ENCODE measurements at regions not wholly inside any gene's neighbourhood (a gene's known extent, or its start where the extent isn't known, plus 50 kb on each side); places are given as distances from the start of the nearest gene placed in this dataset.
"Not testable (repeated sequence)": the region's sequence is repeated elsewhere in the genome, so short reads cannot be mapped to it uniquely, and the experiment has no call there.

DNA sequence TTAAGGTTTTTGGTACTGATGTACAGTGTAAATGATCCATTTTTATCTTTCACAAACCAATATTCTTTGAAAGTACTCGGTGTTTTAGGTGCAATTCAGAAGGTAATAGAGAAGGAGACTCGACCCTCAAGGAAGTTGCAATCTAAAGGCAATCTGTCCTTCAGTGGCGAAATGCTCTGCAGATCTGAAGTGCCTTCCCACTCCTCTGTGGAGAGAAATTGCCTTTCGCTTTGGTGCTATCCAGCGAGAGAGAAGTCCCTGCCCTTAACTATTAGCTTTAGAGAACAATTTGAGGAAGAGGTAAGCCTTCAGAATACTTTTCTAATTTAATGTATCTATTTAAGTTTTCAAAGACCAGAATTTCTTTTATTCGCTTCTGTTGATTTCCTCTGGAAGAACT is 371.8 kb upstream of the FANCL start:
- no peak for DNase-seq

DNA sequence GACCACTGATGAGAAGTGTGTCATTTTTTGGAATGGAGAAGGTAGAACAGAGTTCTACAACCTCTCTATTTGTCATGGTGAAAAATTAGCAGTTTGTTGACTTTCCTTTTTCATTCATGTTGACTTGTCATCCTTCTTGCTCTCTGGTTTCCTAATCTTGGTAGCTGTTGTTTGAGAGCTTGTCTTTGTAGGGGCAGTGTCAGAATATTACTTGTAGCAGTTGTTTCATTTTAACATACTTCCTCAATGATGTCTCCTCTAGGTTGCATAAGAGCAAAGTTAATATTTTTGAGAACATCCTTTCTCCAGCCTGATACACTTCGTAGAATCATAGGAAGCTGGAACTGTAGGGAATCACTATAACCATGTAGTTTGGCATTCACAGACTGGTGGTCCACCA is 368.2 kb upstream of the FANCL start:
- DNase-seq, result no peak

- DNase-seq, result no peak
Observed at GRCh38 chr2:58608146-58608545, 367.0 kb upstream of the FANCL start.

DNA sequence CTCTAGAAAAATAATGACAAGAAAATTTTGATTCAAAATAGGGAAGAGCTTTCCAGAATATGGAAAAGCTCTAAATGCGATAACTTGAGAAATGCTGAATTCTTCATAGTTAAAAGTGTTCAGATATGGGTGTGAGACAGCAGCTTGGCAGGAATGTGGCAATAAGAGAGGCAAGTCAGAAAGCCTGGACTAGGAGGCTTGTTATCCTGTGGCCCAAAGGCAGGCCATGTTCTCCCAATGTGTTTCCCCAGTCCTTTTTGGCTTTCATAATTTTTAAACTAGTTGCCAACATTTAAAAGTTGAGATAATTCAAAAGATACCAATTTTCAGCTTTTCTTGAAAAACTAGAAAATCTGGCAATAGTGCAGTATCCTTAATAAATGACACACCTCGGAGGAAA is 366.3 kb upstream of the FANCL start:
- no peak for DNase-seq

DNA sequence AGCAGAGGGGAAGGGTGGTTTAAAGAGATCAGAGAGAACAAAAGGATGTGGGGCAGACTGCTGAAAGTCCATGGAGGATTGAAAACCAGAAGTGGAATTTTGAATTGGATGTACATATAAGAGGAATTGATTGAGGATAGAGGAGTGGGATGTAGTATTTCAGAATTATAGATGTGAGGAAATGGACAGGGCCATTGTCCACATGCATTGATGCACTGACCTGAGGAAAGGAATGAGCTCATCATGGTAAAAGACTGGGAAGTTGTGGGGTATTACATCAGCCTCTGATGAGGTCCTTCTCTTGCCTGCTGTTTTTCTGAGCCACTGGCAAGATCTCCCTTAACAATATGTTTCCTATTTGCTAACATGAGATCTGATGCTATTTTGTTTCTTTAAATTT is 365.7 kb upstream of the FANCL start:
- no peak for DNase-seq

- DNase-seq, result no peak
Observed at GRCh38 chr2:58604096-58604495, 363.0 kb upstream of the FANCL start.

- DNase-seq, result no peak
Observed at GRCh38 chr2:58601017-58601416, 359.9 kb upstream of the FANCL start.

DNA sequence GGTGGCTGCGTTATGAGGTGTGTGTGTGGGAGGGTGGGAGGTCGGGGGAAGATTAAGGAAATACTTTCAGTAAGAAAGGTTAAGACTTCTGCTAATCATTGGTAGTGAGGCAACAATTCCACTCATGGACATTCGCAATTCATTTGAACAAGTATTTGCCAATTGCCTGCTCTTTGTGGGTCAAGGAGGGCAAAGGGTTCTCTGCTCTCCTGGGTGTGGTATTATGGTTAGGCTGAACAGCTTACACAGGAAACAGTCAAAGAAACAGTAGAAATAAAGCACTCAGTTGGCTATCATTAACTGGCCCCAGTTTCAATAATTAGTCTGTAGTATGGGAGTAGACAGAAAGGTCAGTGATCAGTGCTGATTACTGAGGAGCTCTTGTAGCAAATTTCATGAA is 357.0 kb upstream of the FANCL start:
- DNase-seq, result no peak

- no peak for DNase-seq
Observed at GRCh38 chr2:58595714-58596113, 354.6 kb upstream of the FANCL start.

DNA sequence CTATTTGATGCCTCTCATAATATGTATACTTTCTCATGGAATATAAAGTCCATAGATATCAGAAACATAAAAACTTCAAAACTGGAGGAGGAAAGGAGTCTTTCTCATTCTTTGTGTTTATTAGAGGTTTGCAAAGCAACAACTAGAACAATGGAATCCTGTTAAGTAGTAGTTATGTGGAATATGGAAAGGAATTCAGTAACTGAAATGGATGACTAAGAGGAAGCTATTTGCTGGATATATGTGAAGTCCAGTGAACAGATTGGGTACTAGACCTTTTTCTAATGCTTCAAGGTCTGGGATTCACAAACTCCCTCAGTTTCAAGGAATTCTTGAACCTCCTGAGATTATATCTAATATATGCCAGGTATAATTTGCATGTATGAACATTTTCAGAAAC is 353.6 kb upstream of the FANCL start:
- DNase-seq, result no peak

GRCh38 chr2:58594175-58594574 is 353.1 kb upstream of the FANCL start:
- no peak for DNase-seq

DNA sequence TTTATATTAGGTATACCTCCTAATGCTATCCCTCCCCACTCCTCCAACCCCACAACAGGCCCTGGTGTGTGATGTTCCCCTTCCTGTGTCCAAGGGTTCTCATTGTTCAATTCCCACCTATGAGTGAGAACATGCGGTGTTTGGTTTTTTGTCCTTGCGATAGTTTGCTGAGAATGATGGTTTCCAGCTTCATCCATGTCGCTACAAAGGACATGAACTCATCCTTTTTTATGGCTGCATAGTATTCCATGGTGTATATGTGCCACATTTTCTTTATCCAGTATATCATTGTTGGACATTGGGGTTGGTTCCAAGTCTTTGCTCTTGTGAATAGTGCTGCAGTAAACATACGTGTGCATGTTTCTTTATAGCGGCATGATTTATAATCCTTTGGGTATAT is 345.1 kb upstream of the FANCL start:
- DNase-seq, result not testable (repeated sequence)

DNA sequence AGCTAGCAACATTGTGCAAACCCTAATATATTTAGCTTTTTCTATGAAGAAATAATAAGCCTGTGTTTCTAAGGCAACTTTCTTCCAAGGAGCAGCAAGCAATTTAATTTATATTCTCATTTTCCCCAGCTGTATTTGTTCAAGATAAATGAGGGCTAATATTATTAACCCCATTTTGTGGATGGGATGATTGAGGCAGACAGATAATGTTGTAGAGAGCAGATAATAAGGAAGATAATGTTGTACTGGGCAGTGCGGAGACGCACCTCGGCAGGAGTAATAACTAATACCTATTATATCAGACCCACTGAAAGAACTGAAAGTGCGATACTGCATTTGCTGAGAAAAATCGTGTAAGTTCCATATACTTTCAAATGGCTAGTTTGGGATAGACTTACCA is 344.1 kb upstream of the FANCL start:
- no peak for DNase-seq

DNA sequence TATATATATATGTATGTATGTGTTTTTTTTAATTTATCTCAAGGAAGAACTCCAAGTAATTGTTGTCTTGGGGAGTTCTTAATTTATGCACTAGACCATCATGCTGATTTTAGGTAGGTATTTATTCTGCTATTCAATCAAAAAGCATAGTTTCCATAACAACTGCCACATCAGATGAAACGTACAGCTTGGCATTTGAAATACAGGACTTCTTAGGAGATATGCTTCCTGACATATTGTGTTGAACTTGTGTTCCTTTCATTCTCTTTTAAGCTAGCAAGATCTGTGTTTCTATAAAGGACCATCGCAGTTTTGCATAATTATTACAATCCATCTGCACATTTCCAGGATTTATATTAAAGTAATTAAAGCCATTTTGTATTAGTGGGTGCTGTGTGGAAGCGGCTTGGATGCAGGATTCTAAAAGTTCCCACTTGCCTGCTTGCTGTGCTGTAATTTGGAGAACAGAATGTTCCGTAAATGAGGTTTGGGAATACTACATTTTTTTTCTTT is 343.5 kb upstream of the FANCL start:
- no peak for DNase-seq

GRCh38 chr2:58578276-58578675 is 337.2 kb upstream of the FANCL start:
- DNase-seq, result no peak

- DNase-seq, result no peak
Observed at GRCh38 chr2:58574873-58575272, 333.7 kb upstream of the FANCL start.

- no peak for DNase-seq
Observed at GRCh38 chr2:58572731-58573130, 331.6 kb upstream of the FANCL start.

GRCh38 chr2:58571181-58571852 is 330.2 kb upstream of the FANCL start:
- DNase-seq, result no peak

- no peak for DNase-seq
Observed at GRCh38 chr2:58569475-58570185, 328.5 kb upstream of the FANCL start.

DNA sequence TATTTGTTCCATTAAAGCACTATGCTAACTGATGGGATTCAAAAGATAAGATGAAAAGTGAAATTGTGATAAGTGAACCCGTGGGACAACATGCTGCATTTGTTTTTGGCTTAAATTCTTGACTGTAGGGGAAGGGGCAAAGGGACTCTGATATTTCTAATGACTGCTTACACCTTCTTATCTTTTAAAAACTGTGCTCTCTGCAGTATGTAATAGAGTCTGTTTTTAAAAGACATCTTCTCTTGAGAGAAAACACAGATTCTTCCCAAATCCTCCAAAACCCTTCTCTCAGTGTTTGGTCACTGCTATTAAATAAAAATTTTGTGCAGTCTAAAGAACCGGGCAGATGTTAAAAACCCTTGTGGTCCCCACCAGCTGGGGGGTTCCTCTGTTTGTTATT is 327.8 kb upstream of the FANCL start:
- no peak for DNase-seq

DNA sequence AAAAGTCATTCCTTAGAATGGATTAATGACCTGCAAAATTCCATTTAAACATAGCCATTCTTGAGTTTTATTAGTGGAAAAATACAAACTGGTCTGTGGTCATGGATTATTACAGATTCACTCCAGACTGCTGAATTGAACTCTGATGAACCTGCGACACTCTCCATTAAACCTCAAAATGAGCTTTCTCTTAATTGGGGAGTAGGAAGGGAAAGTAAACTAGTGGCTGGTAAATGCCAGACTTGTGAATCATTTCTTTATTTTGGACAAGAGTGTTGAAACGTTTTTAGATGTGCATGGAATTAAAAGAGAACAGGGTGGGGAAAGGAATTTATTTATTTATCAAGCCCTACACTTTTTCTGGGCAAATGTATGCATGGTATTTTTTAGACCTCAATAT is 321.2 kb upstream of the FANCL start:
- DNase-seq, result no peak

DNA sequence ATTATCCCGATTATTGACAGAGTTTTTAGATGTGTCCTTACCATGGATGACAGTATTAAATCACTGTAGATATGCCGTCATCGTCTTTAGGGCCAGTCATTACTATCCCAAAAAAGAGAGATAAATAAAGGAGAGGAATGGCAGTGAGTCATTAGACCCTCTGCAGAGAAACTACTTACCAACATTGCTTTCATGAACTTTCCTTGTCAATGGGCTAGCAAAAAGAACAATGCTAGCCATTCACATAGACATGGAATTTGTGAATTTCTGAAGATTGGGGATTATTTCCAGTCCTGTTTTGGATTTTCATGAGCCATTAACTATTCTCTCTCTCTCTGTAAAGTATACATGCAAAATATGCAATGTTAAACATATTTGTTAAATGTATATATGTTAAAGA is 319.4 kb upstream of the FANCL start:
- DNase-seq, result no peak

- no peak for DNase-seq
Observed at GRCh38 chr2:58558881-58559280, 317.8 kb upstream of the FANCL start.

GRCh38 chr2:58557176-58557575 is 316.1 kb upstream of the FANCL start:
- DNase-seq, result no peak

- DNase-seq, result no peak
Observed at GRCh38 chr2:58553937-58554336, 312.8 kb upstream of the FANCL start.
